Heart left ventricle (tissue), 16 donors: ENCODE measurements at regions not wholly inside any gene's neighbourhood (a gene's known extent, or its start where the extent isn't known, plus 50 kb on each side); places are given as distances from the start of the nearest gene placed in this dataset.

Experiments
- ATAC-seq, 4 donors: fragments of 200-7000 bp; cut with Tn5 transposase; one replicate each; pipeline ENCODE4 v1.9.1; 2020 to 2022; ENCODE audit warnings: moderate library complexity in 4 of 4, mild to moderate bottlenecking in 3 of 4, moderate number of reproducible peaks in 1 of 4
- DNase-seq, 5 donors: peaks; one replicate each; pipeline ENCODE4 v3.0.0-alpha.2; 2020
- H3K27ac ChIP-seq, 12 donors: fragments of 200-600 bp; sonication (generic) in 4 of 12; one replicate each; pipeline versions ENCODE4 v1.5.0 to v1.8.0; 2016 to 2022; ENCODE audit warnings: mild to moderate bottlenecking in 2 of 12
- H3K27me3 ChIP-seq, 9 donors: fragments of 200-600 bp; sonication (generic) in 2 of 9; one replicate each; pipeline versions ENCODE4 v1.5.1 to v1.8.0; 2016 to 2022; ENCODE audit warnings: mild to moderate bottlenecking in 3 of 9
- H3K36me3 ChIP-seq, 9 donors: fragments of 200-600 bp; sonication (generic) in 2 of 9; one replicate each; pipeline versions ENCODE4 v1.5.0 to v1.8.0; 2018 to 2022; ENCODE audit warnings: mild to moderate bottlenecking in 2 of 9
- H3K4me1 ChIP-seq, 12 donors: fragments of 200-600 bp; sonication (generic) in 4 of 12; one replicate each; pipeline versions ENCODE4 v1.5.0 to v1.8.0; 2016 to 2022; ENCODE audit warnings: mild to moderate bottlenecking in 3 of 12
- H3K4me3 ChIP-seq, 12 donors: fragments of 200-600 bp; sonication (generic) in 4 of 12; one replicate each; pipeline versions ENCODE4 v1.5.0 to v1.8.0; 2017 to 2022; ENCODE audit warnings: mild to moderate bottlenecking in 9 of 12, moderate library complexity in 4 of 12
- H3K9me3 ChIP-seq, 12 donors: fragments of 200-600 bp; sonication (generic) in 4 of 12; one replicate each; pipeline versions ENCODE4 v1.5.0 to v1.8.0; 2016 to 2022; ENCODE audit warnings: mild to moderate bottlenecking in 1 of 12
- POLR2A ChIP-seq, 2 donors: fragments of 450-650 bp; IDR thresholded peaks; one replicate each; pipeline ENCODE4 v1.6.1; 2017; ENCODE audit warnings: antibody characterized with exemption in 2 of 2, mild to moderate bottlenecking in 2 of 2, moderate library complexity in 2 of 2
- WGBS, 4 donors: extraction: QIAGEN DNeasy Blood & Tissue Kit in 2 of 4; methylation state at CpG; one replicate each; pipeline versions ENCODE4 v1.1.5 to v1.1.7; 2013 to 2018; 5-methylcytosine and 5-hydroxymethylcytosine counted together
- intact Hi-C, 10 donors: fragments of 100-400 bp; cut with DNase I; formaldehyde crosslinking; loops; one replicate each; pipeline versions ENCODE4 v1.11.1 to v1.14.2; 2022
- TF ChIP-seq, protein P1 (sequence below), 12 donors: fragments of 200-600 bp; sonication (generic) in 4 of 12; IDR thresholded peaks; one replicate each; pipeline versions ENCODE4 v1.5.0 to v1.8.0; 2018 to 2022; ENCODE audit warnings: antibody characterized with exemption in 12 of 12, mild to moderate bottlenecking in 5 of 12
- donor health status: ischemic (EF 13 %, LVEDD 7.1; RV severe dilation, severe dysfunction).
- donor health status: healthy with polysubstance abuse.
- donor health status: DM: no; HTN: yes; CAD: no.
- donor health status: DM: no; HTN: no; CAD: no.
- donor health status: ischemic (EF 25% LVEDD 6.9; RV normal size, moderate dysfunction).
- donor health status: ischemic (EF 25% LVEDD 5.7; RV mildly dilated, moderate dysfunction).
- donor health status: healthy.
- donor health status: DM: yes; HTN: yes; CAD: no.
- donor health status: ischemic (EF 35%, LVEDD 5.7; RV mildly dilated, moderate dysfunction).
- donor health status: nonischemic (EF 11% LVEDD 7.7; RV severe dilation, severe dysfunction).
- donor health status: DM: yes; HTN: yes; CAD: no.
- donor health status: PGD.
- donor health status: ischemic (EF 29% LVEDD 5.4; RV normal size, mild dysfunction).
- donor health status: nonischemic (EF 23%, LVEDD 6.1; RV moderate dilation, normal function).

- H3K27me3 ChIP-seq = no peaks in the 10 kb centered on the region
- no peaks in the 10 kb centered on the region for H3K4me1 ChIP-seq
- no peak for TF ChIP-seq POLR2A (IDR thresholded peaks at IDR 0.05)
- TF ChIP-seq, protein P1, sequence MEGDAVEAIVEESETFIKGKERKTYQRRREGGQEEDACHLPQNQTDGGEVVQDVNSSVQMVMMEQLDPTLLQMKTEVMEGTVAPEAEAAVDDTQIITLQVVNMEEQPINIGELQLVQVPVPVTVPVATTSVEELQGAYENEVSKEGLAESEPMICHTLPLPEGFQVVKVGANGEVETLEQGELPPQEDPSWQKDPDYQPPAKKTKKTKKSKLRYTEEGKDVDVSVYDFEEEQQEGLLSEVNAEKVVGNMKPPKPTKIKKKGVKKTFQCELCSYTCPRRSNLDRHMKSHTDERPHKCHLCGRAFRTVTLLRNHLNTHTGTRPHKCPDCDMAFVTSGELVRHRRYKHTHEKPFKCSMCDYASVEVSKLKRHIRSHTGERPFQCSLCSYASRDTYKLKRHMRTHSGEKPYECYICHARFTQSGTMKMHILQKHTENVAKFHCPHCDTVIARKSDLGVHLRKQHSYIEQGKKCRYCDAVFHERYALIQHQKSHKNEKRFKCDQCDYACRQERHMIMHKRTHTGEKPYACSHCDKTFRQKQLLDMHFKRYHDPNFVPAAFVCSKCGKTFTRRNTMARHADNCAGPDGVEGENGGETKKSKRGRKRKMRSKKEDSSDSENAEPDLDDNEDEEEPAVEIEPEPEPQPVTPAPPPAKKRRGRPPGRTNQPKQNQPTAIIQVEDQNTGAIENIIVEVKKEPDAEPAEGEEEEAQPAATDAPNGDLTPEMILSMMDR (IDR thresholded peaks at IDR 0.05) = no peak
- intact Hi-C loops = no loop called here
- no peaks in the 10 kb centered on the region for H3K9me3 ChIP-seq
- no peak overlapping the region for H3K27ac ChIP-seq
- no peaks in the 10 kb centered on the region for H3K36me3 ChIP-seq
- ATAC-seq (no peak), DNase-seq (no peak)
- H3K4me3 ChIP-seq = no peak overlapping the region
- WGBS, 4 donors = 73 to 87% (median 83%) methylated on average over 1 of the region's 1 CpG
Measured at GRCh38 chr2:15023221-15023620, 390.7 kb downstream of the LRATD1 start.

GRCh38 chr2:15028406-15028805 lies 395.9 kb downstream of the LRATD1 start:
- Histone ChIP-seq H3K4me3 (no peak overlapping the region), H3K9me3 (no peaks in the 10 kb centered on the region), H3K36me3 (no peaks in the 10 kb centered on the region), H3K27ac (no peak overlapping the region), H3K27me3 (peaks cover 0 to 3% (median 0%) of the 10 kb centered on the region in 9 donors), H3K4me1 (no peaks in the 10 kb centered on the region)
- intact Hi-C loops = no loop called here
- ATAC-seq (no peak), DNase-seq (no peak)
- TF ChIP-seq POLR2A (IDR thresholded peaks at IDR 0.05) = no peak
- TF ChIP-seq, protein P1 (IDR thresholded peaks at IDR 0.05) = no peak
- WGBS, 4 donors = 48 to 57% (median 53%) methylated on average over 2 of the region's 2 CpGs

GRCh38 chr2:15031745-15032240 lies 399.3 kb downstream of the LRATD1 start:
- ATAC-seq = no peak
- no peaks in the 10 kb centered on the region for H3K9me3 ChIP-seq
- H3K27me3 ChIP-seq = peaks cover 0 to 3% (median 0%) of the 10 kb centered on the region in 9 donors
- H3K36me3 ChIP-seq = no peaks in the 10 kb centered on the region
- no peak overlapping the region for H3K27ac ChIP-seq
- intact Hi-C loops = no loop called here
- no peak for DNase-seq
- WGBS, 4 donors = 70 to 76% (median 72%) methylated on average over 4 of the region's 4 CpGs
- TF ChIP-seq, protein P1 (IDR thresholded peaks at IDR 0.05) = no peak
- no peak for TF ChIP-seq POLR2A (IDR thresholded peaks at IDR 0.05)
- no peak overlapping the region for H3K4me3 ChIP-seq
- no peaks in the 10 kb centered on the region for H3K4me1 ChIP-seq

- H3K4me3 ChIP-seq = no peak overlapping the region
- no peak overlapping the region for H3K27ac ChIP-seq
- no peaks in the 10 kb centered on the region for H3K27me3 ChIP-seq
- WGBS, 4 donors = 40 to 59% (median 52%) methylated on average over 2 of the region's 2 CpGs
- H3K36me3 ChIP-seq = no peaks in the 10 kb centered on the region
- DNase-seq (no peak), ATAC-seq (no peak)
- intact Hi-C loops = no loop called here
- no peaks in the 10 kb centered on the region for H3K9me3 ChIP-seq
- TF ChIP-seq, protein P1 (IDR thresholded peaks at IDR 0.05) = no peak
- no peak for TF ChIP-seq POLR2A (IDR thresholded peaks at IDR 0.05)
- H3K4me1 ChIP-seq = no peaks in the 10 kb centered on the region
Measured at GRCh38 chr2:15034246-15034645, 401.7 kb downstream of the LRATD1 start.
